Dermis microvascular lymphatic vessel endothelial cell (primary cell): ENCODE measurements at regions not wholly inside any gene's neighbourhood (a gene's known extent, or its start where the extent isn't known, plus 50 kb on each side); places are given as distances from the start of the nearest gene placed in this dataset.
"Not testable (repeated sequence)": the region's sequence is repeated elsewhere in the genome, so short reads cannot be mapped to it uniquely, and the experiment has no call there.

Source experiments
- DNase-seq, 2 donors: peaks; one replicate each; pipeline versions ENCODE4 v3.0.0 to v3.0.0-alpha.2; 2010; ENCODE audit warnings: low read depth in 2 of 2

GRCh38 chr11:90343673-90344072, 120.8 kb upstream of the CHORDC1 start:
- DNase-seq, result no peak

GRCh38 chr11:90341986-90342385, 119.1 kb upstream of the CHORDC1 start:
- DNase-seq, result no peak

DNA sequence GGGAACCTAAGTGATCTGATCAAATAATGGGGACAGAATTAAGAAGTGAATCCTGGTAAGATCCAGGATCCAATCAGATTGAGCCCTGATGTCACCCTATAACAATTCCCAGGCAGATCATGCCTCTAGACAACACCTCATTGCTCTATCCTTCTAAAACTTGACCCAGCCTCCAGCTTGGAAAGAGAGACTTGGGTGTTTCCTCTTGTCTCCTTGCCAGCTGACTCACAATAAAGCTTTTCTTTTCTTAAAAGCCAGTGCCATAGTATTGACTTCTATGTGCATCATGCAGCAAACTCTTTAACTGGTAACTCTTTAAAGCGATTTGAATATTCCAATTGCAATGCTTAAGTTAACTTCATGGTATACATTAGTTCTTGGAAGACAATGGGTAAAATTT, 109.6 kb upstream of the CHORDC1 start:
- DNase-seq, result no peak

- no peak for DNase-seq
Measured at GRCh38 chr11:90330632-90331031, 107.8 kb upstream of the CHORDC1 start.

DNA sequence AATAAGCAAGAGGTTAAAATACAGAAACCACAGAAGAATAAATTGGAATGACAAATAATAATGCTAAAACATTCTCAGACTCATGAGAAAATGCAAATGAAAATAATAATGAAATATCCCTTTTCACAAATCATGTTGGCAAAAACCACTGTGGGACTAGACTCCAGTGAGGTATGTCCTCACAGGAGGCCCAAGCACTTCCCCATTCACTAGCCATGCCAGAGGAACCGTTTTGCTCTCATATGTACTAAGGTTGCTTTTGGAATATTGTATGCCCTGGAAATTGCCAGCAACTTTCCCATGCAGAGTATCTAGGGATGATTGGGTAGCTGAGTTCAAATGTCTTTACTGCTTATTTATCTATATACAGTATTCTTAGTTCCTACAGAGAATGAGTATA, 106.2 kb upstream of the CHORDC1 start:
- DNase-seq, result no peak

GRCh38 chr11:90326647-90327046, 103.8 kb upstream of the CHORDC1 start:
- no peak for DNase-seq

GRCh38 chr11:90323289-90323688, 100.4 kb upstream of the CHORDC1 start:
- no peak for DNase-seq

- DNase-seq, result no peak
Measured at GRCh38 chr11:90321018-90321417, 98.2 kb upstream of the CHORDC1 start.

- no peak for DNase-seq
Measured at GRCh38 chr11:90318651-90319050, 95.8 kb upstream of the CHORDC1 start.

- no peak for DNase-seq
Measured at GRCh38 chr11:90310210-90310609, 87.4 kb upstream of the CHORDC1 start.

GRCh38 chr11:90309693-90310092, 86.8 kb upstream of the CHORDC1 start:
- no peak for DNase-seq

DNA sequence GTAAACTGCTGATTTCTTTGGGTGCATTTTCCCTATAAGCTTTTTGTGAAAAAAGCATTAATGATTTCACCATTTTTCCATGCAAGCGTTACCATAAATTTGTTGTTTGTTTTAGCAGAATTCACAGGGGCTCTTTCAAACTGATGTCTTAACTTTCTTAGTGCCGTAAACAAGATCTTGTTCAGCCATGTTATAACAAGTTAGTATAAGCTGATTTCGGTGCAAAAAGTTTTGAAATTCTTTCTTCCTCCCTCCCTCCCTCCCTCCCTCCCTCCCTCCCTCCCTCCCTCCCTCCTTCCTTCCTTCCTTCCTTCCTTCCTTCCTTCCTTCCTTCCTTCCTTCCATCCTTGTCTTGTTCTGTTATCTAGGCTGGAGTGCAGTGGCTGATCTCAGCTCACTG, 71.7 kb upstream of the CHORDC1 start:
- DNase-seq, result no peak

DNA sequence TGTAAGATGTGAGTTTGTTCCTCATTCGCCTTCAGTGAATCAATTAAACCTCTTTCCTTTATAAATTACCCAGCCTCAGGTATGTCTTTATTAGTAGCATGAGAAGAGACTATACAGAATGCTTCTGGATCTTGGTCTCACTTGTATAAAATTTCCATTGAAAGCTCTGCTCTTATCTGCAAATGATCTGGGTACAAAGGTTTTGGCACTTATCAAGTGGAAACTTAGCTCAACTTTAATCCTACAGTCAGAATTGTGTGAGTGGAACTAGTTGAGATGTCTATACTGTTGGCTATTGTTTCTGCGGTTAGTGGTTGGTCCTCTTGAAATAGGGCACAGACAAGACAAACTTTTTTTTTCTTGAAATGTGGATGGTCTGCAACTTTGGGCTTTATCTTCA, 71.2 kb upstream of the CHORDC1 start:
- DNase-seq, result no peak

- DNase-seq, result peak; percentile 6 to 19
Measured at GRCh38 chr11:90288212-90288821, 65.5 kb upstream of the CHORDC1 start.

- DNase-seq, result no peak
Measured at GRCh38 chr11:90286640-90287039, 63.8 kb upstream of the CHORDC1 start.

- no peak for DNase-seq
Measured at GRCh38 chr11:90284171-90284570, 61.3 kb upstream of the CHORDC1 start.

DNA sequence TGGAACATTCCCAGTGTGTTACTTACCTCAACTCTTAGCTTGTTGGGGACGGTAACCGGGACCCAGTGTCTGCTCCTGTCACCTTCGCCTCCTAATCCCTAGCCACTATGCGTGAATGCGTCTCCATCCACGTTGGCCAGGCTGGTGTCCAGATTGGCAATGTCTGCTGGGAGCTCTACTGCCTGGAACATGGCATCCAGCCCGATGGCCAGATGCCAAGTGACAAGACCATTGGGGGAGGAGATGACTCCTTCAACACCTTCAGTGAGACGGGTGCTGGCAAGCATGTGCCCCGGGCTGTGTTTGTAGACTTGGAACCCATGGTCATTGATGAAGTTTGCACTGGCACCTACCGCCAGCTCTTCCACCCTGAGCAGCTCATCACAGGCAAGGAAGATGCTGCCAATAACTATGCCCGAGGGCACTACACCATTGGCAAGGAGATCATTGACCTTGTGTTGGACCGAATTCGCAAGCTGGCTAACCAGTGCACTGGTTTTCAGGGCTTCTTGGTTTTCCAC, 59.8 kb upstream of the CHORDC1 start:
- not testable (repeated sequence) for DNase-seq

DNA sequence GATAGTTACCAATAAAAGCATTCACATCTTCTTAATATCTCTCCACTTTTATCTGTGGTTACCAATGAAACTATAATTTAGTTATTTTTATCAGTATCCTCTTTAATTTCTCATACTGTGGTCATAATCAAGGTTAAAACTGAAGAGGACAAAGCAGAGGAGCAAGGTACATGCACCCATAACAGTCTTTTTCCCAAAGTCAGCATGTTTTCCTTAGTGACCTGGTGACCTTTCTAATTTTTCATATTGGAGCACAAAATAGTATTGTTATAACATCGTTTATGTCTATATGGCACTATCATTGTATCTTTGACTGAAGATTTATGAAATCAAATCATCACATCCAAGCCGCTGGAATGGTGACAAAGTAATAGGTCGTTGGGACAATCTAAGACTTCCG, 51.5 kb upstream of the CHORDC1 start:
- no peak for DNase-seq
